ENCODE measurements at regions not wholly inside any gene's neighbourhood (a gene's known extent, or its start where the extent isn't known, plus 50 kb on each side); places are given as distances from the start of the nearest gene placed in this dataset.

DNA sequence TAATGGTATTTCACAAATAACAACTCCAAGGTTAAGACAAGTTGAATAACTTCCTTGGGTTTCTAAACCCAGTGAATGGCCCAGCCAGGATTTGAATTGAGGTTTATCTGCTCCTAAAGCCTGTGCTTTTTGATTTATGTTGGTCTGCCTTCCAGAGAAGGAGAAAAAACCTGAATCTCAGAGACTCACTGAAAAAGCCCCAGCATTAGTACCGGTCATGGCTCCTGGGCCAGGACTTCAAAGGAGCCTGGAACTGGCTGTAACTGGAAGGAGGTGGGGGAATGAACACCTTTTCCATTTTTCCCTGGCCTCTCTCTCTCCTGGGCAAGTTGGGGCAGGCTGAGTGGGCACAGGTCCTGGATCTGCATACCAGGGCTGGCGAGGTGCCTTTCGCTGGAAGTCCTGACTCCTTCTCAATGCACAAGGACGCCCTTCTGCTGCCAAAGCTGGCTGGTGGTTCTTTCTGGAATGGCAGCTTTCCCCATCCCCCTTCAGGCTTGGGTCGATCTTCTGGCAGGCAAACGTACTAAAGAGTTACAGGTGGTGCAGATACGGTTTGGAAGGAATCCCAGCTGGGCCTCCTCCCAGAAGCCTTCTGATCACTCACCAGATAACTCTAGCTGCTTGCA, 268.2 kb downstream of the PTEN start (continued):
- TF ChIP-seq ZNF219 (CRISPR knock-in tag; IDR thresholded peaks at IDR 0.05; ENCODE audit: borderline replicate concordance) (no peak), RELA (CRISPR knock-in tag; IDR thresholded peaks at IDR 0.05; ENCODE audit: borderline replicate concordance) (no peak), GTF2I (CRISPR knock-in tag; conservative IDR thresholded peaks at IDR 0.05) (no peak), MYBL2 (CRISPR knock-in tag; IDR thresholded peaks at IDR 0.05) (no peak)

DNA sequence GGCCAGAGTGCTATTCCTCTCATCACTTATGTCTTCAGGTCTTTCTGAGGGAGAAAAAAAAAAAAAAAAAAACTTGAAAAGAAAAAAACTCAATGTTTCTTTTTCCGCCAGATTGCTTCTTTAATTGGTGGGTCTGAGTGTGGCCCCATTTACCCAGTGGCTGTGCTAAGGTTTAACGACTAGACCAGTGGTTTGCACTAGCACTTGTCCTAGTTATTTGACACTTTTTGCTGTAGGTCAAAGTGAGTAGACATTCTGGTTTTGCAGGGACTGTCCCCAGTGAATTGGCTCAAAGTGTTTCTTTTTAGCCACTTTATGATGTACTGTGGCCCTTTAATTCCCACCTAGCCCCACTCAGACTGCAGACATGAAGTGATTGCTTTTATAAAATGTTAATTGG, 273.3 kb downstream of the PTEN start:
- POLR2A ChIA-PET, result no interaction called here
- TF ChIP-seq NR3C1 (CRISPR knock-in tag; conservative IDR thresholded peaks at IDR 0.05; ENCODE audit: low read depth) (no peak), ZNF317 (CRISPR knock-in tag; IDR thresholded peaks at IDR 0.05; ENCODE audit: borderline replicate concordance, low read depth) (no peak)
- Mint-ChIP-seq H3K4me1 (peaks cover 7% of the 10 kb centered on the region), H3K9me3 (peaks cover 5% of the 10 kb centered on the region), H3K27ac (no peak overlapping the region), H3K4me3 (no peak overlapping the region), H3K27me3 (ENCODE audit: low read depth) (no peaks in the 10 kb centered on the region), H3K36me3 (no peaks in the 10 kb centered on the region)
- no peak for ATAC-seq
- CTCF ChIA-PET, result no interaction called here
- no peak for DNase-seq (ENCODE audit: low spot score)

DNA sequence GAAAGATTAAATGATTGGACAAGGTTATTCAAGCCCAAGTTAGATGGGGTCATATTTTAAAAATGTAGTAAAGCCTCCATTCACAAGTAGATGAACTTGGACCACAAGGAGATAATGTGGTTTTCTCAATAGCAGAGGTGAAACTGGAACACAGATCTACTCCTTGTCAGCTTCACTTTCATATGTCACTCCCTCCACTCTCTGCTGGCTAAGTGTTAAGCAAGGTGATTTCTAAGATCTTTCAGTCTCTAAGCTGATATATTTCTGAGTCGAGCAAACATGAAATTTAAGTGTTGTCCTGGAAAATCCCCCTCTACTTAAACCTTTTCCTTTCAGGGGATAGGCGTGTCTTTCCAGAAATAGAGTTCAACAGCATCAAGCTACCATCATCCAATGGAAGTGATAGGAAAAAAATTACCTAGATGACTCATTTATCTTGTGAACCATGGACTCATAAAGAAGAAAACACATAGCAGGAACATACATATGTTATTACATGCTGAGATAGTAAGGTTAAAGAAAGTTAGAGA, 275.0 kb downstream of the PTEN start:
- no peak for DNase-seq (ENCODE audit: low spot score)
- TF ChIP-seq RORB (CRISPR knock-in tag; IDR thresholded peaks at IDR 0.05) (no peak), ELF4 (CRISPR knock-in tag; IDR thresholded peaks at IDR 0.05; ENCODE audit: low read depth) (no peak), CBFB (CRISPR knock-in tag; IDR thresholded peaks at IDR 0.05; ENCODE audit: low read depth) (no peak), JAZF1 (CRISPR knock-in tag; IDR thresholded peaks at IDR 0.05) (no peak), KAT7 (CRISPR knock-in tag; IDR thresholded peaks at IDR 0.05; ENCODE audit: borderline replicate concordance) (no peak)
- Mint-ChIP-seq H3K4me3 (no peak overlapping the region), H3K9me3 (peaks cover 5% of the 10 kb centered on the region), H3K4me1 (peaks cover 4% of the 10 kb centered on the region), H3K27me3 (ENCODE audit: low read depth) (no peaks in the 10 kb centered on the region), H3K36me3 (no peaks in the 10 kb centered on the region), H3K27ac (no peak overlapping the region)
- CTCF ChIA-PET, result interaction anchor here (2.0 kb wide), 1 partner anchor 20 kb away, joined by 7 read pairs; no protein-coding TSS in a partner anchor
- no peak for ATAC-seq
- POLR2A ChIA-PET, result no interaction called here

DNA sequence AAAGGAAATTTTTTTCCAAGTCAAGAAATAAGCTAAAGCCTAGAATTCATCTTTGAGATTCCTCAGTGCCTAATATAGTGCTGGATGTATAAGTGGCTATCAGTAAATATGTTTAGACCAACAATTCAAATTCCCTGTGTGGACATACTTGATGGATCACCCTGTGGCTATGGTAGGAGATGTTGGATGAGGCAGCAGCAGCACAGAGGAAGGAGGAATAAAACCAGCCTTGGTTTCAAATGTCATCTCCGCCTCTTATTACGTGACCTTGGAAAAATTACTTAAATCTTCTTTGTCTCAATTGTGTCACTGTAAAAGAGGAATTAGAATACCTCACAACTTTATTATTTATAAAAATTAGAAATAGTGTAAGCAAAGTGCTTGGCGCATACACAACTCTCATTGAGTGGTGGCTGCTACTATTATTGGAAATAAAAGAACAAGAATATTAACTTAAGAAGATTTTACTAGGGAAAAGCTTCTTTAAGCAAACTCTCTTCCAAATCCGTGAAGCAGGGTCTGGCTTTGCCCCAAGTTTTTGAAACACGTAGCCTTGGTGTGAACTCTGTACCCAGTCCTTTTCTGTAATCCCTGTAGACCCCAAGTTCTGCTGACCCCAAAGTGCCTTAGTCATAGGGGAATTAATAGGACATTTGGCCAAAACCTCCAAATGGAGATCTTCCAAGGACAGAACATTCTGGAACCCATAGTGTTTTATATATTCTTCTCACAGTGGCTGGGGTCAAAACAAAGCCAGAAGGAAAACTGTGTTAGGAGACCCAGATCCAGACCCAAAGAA, 283.8 kb downstream of the PTEN start:
- Mint-ChIP-seq H3K27me3 (ENCODE audit: low read depth) (no peaks in the 10 kb centered on the region), H3K9me3 (peaks cover 7% of the 10 kb centered on the region), H3K36me3 (0 out of 2 replicates have a peak, but pooled peaks cover 2% of the 10 kb centered on the region), H3K4me3 (no peak overlapping the region), H3K4me1 (0 out of 2 replicates have a peak, but pooled peaks cover 6% of the 10 kb centered on the region), H3K27ac (no peak overlapping the region)
- ATAC-seq (no peak), DNase-seq (ENCODE audit: low spot score) (no peak)
- CTCF ChIA-PET, result no interaction called here
- POLR2A ChIA-PET, result no interaction called here
- TF ChIP-seq ETV6 (CRISPR knock-in tag; IDR thresholded peaks at IDR 0.05) (no peak), GABPB1 (CRISPR knock-in tag; IDR thresholded peaks at IDR 0.05) (no peak), ZNF121 (CRISPR knock-in tag; IDR thresholded peaks at IDR 0.05) (no peak), ZBTB21 (CRISPR knock-in tag; IDR thresholded peaks at IDR 0.05; ENCODE audit: borderline replicate concordance) (no peak), ZNF423 (CRISPR knock-in tag; IDR thresholded peaks at IDR 0.05) (no peak), FOXJ3 (CRISPR knock-in tag; IDR thresholded peaks at IDR 0.05; ENCODE audit: borderline replicate concordance) (no peak), KAT7 (CRISPR knock-in tag; IDR thresholded peaks at IDR 0.05; ENCODE audit: borderline replicate concordance) (no peak)
- TF ChIP-seq, protein P1, sequence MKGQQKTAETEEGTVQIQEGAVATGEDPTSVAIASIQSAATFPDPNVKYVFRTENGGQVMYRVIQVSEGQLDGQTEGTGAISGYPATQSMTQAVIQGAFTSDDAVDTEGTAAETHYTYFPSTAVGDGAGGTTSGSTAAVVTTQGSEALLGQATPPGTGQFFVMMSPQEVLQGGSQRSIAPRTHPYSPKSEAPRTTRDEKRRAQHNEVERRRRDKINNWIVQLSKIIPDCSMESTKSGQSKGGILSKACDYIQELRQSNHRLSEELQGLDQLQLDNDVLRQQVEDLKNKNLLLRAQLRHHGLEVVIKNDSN (CRISPR knock-in tag; IDR thresholded peaks at IDR 0.05), result no peak
- TF ChIP-seq, protein P2, sequence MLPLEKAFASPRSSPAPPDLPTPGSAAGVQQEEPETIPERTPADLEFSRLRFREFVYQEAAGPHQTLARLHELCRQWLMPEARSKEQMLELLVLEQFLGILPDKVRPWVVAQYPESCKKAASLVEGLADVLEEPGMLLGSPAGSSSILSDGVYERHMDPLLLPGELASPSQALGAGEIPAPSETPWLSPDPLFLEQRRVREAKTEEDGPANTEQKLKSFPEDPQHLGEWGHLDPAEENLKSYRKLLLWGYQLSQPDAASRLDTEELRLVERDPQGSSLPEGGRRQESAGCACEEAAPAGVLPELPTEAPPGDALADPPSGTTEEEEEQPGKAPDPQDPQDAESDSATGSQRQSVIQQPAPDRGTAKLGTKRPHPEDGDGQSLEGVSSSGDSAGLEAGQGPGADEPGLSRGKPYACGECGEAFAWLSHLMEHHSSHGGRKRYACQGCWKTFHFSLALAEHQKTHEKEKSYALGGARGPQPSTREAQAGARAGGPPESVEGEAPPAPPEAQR (CRISPR knock-in tag; IDR thresholded peaks at IDR 0.05), result no peak
- TF ChIP-seq, protein P3, sequence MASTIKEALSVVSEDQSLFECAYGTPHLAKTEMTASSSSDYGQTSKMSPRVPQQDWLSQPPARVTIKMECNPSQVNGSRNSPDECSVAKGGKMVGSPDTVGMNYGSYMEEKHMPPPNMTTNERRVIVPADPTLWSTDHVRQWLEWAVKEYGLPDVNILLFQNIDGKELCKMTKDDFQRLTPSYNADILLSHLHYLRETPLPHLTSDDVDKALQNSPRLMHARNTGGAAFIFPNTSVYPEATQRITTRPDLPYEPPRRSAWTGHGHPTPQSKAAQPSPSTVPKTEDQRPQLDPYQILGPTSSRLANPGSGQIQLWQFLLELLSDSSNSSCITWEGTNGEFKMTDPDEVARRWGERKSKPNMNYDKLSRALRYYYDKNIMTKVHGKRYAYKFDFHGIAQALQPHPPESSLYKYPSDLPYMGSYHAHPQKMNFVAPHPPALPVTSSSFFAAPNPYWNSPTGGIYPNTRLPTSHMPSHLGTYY (CRISPR knock-in tag; IDR thresholded peaks at IDR 0.05), result no peak
- TF ChIP-seq, protein P4, sequence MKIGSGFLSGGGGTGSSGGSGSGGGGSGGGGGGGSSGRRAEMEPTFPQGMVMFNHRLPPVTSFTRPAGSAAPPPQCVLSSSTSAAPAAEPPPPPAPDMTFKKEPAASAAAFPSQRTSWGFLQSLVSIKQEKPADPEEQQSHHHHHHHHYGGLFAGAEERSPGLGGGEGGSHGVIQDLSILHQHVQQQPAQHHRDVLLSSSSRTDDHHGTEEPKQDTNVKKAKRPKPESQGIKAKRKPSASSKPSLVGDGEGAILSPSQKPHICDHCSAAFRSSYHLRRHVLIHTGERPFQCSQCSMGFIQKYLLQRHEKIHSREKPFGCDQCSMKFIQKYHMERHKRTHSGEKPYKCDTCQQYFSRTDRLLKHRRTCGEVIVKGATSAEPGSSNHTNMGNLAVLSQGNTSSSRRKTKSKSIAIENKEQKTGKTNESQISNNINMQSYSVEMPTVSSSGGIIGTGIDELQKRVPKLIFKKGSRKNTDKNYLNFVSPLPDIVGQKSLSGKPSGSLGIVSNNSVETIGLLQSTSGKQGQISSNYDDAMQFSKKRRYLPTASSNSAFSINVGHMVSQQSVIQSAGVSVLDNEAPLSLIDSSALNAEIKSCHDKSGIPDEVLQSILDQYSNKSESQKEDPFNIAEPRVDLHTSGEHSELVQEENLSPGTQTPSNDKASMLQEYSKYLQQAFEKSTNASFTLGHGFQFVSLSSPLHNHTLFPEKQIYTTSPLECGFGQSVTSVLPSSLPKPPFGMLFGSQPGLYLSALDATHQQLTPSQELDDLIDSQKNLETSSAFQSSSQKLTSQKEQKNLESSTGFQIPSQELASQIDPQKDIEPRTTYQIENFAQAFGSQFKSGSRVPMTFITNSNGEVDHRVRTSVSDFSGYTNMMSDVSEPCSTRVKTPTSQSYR (CRISPR knock-in tag; IDR thresholded peaks at IDR 0.05), result no peak
- TF ChIP-seq, protein P5, sequence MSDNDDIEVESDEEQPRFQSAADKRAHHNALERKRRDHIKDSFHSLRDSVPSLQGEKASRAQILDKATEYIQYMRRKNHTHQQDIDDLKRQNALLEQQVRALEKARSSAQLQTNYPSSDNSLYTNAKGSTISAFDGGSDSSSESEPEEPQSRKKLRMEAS (CRISPR knock-in tag; IDR thresholded peaks at IDR 0.05), result no peak
